ENCODE measurements at regions not wholly inside any gene's neighbourhood (a gene's known extent, or its start where the extent isn't known, plus 50 kb on each side); places are given as distances from the start of the nearest gene placed in this dataset.
"Not testable (repeated sequence)": the region's sequence is repeated elsewhere in the genome, so short reads cannot be mapped to it uniquely, and the experiment has no call there.

DNA sequence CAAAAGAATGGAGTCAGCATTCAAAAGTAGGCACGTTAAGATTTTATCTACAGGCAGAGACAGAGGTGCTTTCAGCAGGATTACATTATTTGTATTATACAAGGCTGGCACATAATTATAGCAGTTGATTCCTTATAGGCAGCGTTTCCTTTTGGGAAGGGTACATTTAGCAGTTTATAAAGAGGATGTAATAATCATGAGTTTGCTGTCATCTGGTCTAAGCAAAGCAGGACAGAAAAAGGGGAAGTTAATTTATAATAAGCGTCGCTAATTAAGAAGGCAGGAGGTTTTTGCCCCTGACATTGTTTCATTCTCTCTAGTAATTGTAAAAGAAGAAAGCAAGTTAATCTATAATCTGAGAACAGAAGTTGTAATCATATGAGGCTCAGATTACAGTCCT lies 259.9 kb upstream of the MDGA2 start:
- no peak for DNase-seq

DNA sequence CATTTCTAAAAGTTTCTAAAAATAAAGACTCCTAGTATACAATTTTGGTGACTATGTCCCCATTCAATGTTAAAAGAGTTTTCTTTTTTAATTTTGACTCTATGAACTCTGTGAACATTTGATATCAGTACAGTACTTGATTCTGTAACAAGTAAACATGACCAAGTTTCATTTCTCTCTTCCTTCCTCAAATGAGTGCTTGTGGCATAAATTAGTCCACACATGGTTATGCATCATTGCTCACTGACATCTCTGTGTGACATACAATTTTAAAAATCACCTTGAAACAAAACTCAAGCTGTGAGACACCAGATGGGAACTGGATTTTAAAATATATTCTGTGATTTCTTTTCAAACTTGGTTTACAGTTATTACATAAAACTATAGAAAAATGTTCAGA lies 253.9 kb upstream of the MDGA2 start:
- no peak for DNase-seq

- no peak for DNase-seq
Measured at GRCh38 chr14:47921133-47921532, 245.7 kb upstream of the MDGA2 start.

DNA sequence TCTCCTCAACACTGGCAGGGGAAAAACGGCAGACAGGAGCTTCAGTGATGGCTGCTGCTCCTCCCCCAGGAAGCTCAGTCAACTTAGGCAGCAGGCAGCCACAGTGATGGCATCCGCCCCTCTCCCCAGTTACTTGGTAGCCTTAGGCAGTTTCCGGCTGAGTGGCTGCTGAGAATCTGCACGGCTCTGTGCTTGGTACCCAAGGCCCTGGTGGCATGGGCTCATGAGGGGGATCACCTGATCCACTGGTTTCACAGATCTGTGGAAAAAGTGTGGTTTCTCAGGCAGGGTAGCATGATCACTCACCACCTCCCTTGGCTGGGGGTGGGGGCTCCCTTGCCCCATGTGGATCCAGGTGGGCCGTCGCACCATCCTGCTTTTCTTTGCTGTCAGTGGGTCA lies 244.6 kb upstream of the MDGA2 start:
- DNase-seq: no peak

GRCh38 chr14:47919334-47919846 lies 244.0 kb upstream of the MDGA2 start:
- no peak for DNase-seq

GRCh38 chr14:47917344-47917954 lies 242.0 kb upstream of the MDGA2 start:
- DNase-seq: no peak

- not testable (repeated sequence) for DNase-seq
Measured at GRCh38 chr14:47901141-47901540, 225.7 kb upstream of the MDGA2 start.

DNA sequence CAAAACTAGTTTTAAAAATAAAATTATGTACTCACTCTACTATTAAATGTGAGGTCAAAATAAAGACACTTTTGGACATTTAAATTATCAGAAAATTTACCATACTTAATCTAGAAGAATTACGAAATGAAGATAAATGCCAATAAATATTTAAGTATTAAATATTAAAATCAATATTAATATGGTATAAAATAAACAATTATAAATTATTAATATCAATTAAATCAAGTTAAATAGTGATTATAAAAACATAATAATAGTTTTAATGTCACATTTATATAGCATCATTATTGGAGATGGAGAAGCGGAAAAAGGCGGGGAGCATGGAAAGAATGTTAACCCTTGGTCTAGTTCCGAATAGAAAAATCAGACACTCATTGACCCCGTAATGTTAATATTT lies 224.3 kb upstream of the MDGA2 start:
- DNase-seq: no peak

- DNase-seq: no peak
Measured at GRCh38 chr14:47874350-47874749, 198.9 kb upstream of the MDGA2 start.

DNA sequence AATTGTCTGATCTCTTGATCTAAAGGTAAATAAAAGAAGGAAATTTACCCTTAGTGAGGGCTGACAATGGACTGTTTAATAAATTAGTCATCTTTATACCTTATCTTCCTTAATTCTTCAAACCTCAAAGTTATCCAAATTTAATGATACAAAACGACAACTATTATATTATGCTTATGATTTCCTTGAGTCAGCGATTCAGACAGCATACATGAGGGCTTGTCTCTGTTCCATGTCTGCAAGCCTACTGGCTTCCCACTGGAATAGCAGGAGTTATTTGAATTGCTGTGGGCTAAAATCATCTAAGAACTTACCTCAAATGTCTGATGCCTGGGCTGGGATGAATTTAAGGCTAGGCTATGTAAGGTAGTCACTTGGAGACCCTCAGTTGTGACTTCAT lies 197.2 kb upstream of the MDGA2 start:
- DNase-seq: no peak

DNA sequence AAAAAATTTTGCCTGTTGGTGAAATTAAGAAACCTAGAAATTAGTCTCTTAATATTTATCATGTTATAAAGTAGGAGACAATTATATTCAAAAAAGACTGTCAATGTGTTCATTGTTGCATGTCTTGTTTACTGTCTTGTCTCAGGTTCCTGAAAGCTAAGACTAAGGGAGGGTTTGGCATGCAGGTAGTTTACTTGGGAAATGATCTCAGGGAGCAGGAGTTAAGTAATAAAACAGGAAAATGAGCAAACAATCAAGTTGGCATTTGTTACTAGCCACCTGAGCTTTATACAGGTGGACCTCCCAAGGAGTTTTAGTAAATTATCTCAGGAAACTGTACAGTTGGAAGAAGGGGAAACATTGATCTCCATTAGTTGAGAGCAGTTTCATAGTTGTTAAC lies 188.0 kb upstream of the MDGA2 start:
- no peak for DNase-seq

DNA sequence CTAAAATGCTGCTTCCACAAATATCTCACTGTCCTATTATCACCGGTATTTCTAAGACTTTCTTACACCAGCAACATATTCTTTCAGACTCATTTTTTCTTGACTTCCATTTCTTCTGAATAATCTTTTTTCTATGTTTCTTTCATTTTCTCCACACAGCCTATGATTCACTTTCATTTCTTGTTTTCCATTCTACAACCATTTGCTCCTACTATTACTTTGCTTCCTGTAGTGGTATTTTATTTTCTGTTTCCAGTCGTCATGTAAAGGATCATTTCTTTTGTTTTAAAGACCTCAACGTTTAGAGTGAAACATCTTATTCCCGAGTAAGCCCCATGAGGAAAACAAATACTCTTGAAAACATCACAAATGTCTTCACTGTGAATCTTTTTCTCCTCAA lies 182.2 kb upstream of the MDGA2 start:
- DNase-seq: no peak

GRCh38 chr14:47852278-47852677 lies 176.9 kb upstream of the MDGA2 start:
- no peak for DNase-seq

DNA sequence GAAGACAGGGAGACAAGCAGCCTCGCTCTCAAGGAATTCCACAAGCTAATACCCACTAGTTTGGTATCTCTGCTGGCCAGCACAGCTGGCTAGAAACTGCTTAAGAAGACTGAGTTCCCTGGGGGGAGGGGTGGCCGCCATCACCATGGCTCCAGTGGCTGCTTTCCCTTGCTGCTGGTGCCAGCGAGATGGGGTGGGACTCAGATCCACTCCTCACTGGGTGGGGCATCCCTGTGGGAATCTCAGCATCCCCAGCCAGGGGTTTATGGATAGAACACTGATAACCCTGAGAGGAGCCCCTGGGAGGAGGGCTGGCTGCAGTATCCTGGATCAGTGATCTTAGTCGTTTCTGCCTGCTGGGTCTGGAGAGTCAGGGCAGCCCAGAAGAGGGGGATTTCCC lies 170.6 kb upstream of the MDGA2 start:
- no peak for DNase-seq

DNA sequence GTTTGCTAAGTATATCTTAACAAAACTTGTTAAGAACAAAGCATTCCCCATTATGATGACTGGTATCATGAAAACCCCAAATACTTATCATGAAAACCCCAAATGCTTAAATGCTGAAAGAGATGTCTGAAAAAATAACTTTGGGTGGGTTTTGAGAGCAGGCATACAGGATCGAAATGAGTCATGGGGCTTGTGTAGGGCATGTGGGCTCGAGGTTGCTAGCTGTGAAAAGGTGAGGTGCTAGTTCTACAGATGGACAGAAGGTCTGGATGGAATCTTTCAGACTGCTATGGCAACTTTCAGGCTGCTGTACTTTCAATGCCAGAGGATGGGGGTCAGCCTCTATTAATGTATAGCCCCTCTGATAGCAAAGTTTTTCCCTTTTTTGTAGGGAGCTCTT lies 167.8 kb upstream of the MDGA2 start:
- DNase-seq: no peak

DNA sequence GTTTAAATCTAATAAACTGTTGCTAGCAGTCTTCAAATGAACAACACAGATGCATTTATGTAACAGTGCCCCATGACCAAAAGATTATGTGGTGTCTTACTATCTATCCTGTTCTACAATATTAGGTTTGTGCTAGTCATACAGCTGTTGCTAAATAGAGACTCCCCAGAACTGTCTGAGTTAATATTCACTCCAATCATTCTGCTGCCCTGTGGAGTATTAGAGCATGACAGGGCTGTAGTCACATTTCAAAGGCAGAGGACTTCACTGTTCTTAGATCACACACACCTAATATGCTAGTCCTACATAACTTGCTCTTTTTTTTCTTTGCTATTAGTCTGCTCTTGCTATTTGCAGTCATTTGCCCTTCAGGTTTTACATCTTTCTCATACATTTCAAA lies 157.6 kb upstream of the MDGA2 start:
- no peak for DNase-seq

DNA sequence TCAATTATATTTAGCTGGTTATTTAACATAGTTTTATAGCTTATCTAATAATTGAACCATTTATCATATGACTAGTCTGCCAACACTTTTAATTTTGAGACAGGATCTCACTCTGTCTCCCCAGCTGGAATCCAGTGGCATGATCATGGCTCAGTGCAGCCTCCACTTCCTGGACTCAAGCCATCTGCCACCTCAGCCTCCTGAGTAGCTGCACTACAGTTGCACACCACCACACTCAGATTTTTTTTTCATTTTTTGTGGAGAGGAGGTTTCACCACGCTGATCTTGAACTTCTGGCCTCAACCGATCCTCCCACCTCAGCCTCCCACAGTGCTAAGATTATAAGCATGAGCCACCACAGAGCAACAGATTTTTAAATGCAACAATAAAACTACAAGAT lies 151.4 kb upstream of the MDGA2 start:
- no peak for DNase-seq

DNA sequence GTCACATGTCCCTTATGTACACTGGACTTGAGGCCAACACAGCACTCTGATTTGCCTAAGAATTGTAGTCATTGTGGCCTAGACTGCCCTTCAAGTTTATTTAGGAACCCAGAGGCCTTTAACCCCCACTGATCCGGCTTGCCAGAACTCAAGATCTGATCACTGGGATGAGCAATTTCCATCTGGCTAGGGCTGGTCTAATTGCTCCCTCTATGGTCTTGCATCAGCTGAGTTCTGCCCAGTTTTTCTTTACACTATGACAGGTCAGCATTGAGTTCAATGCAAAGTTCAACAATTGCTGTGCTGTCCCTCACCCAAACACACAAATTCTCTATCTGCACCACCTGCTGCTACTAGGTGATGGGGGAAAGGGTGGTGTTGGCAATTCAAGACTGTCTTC lies 146.9 kb upstream of the MDGA2 start:
- no peak for DNase-seq

DNA sequence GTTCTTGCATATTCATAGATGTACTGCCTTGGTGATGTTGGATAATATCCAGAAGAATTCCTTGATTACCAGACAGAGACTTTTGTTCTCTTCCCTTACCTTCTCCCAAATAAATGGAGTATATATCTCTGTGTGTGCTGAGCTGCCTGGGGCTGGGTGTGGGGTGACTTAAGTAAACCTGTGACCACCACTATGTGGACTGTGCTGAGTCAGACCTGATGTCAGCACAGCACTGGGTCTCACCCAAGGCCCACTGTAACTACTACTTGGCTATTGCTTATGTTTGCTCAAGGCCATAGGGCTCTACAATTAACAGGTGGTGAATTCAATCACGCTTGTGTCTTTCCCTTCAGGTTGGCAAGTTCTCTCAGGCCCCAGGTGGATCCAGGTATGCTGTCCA lies 145.7 kb upstream of the MDGA2 start:
- DNase-seq: no peak

GRCh38 chr14:47790477-47790876 lies 115.1 kb upstream of the MDGA2 start:
- no peak for DNase-seq

- DNase-seq: no peak
Measured at GRCh38 chr14:47785058-47785457, 109.7 kb upstream of the MDGA2 start.

DNA sequence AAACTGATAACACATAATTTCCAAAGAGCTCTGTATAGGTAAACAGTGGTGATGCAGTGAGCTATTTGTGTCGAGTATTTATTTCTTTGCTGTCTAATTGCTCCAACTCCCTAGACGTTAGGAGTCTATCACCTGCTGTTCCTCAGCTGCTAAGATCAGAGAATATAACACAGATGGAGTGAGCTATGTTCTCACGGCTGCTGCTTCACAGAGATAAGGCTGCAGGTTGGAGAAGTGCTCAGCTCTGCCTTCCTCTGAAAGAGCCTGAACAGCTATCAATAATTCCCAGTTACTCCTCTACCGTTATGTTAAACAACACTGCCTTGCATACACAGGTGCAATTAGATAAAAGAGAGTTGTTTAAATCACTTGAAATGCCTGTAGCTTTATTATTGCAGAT lies 103.2 kb upstream of the MDGA2 start:
- no peak for DNase-seq

DNA sequence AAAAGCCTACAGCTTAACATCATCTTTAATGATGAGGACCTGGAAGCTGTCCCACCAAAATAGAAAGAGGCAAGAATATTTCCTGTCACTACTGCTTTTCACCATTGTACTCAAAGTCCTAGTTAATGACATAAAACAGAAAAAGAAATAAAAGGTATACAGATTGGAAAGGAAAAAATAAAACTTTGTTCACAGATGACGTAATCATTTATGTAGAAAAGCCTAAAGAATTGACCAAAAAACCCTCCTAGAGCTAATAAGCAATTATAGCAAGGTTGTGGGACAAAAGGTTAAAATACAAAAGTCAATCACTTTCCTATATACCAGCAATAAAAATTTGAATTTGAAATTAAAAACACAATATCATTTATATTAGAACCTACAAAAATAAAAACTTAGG lies 97.2 kb upstream of the MDGA2 start:
- DNase-seq: no peak

DNA sequence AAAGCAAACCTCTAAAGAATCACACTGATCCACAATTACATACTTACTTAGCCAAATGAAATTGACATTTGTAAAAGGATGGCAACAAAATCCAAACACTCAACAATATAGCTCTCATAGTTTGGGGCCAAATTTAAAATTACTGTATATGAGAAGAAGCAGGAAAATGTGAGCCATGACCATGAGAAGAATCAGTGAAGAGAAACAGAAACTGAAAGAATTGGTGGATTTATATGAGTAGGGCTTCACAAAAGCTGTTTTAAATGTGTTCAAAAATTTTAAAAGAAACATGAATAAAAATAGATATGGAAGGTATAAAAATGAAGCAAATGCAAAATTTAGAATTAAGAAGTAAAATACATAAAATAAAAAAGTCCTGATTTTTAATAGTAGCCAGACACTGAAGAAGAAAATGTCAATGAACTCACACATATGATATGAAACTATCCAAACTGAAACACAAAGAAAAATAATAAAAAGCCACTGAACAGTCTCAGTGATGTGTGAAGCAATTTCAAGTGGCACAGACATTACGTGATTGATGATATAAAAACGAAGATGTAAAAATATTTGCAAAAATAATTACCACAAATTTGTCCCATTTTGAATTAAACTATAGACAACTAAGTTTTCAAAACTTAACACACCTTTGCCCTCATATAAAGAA lies 87.9 kb upstream of the MDGA2 start:
- no peak for DNase-seq

DNA sequence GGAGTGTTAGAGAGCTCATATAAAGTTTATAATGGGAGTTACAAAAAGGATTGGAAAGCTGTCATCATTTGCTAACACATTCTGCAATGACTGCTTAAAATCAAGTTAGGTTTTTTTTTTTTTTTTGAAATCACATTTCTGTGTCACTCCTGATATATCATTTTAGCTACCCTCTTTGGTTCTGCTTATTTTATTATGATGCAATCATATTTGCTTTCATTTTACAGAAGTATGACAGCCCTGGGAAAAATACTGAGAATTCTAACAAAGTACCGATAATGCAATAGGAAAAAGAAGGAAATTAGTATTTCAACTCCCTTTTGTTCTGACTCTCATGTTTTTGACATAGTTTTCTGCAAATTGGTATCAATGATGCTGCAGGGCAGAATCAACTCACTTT lies 71.6 kb upstream of the MDGA2 start:
- DNase-seq: no peak
